Fibroblast of lung (primary cell): ENCODE measurements at regions not wholly inside any gene's neighbourhood (a gene's known extent, or its start where the extent isn't known, plus 50 kb on each side); places are given as distances from the start of the nearest gene placed in this dataset.
A peak's percentile ranks its signal among the peaks of the same experiment; 100 is the strongest.
"Not testable (repeated sequence)": the region's sequence is repeated elsewhere in the genome, so short reads cannot be mapped to it uniquely, and the experiment has no call there.

Experiments used
- DNase-seq, 2 donors: peaks; one replicate each; pipeline versions ENCODE4 v3.0.0 to v3.0.0-alpha.2; 2010; ENCODE audit warnings: low read depth in 2 of 2
- H2AFZ ChIP-seq: 2 replicates; pipeline ENCODE4 v1.5.1; 2012; ENCODE audit warnings: low read length, control low read depth, inconsistent platforms
- H3K27ac ChIP-seq: 2 replicates; pipeline ENCODE4 v1.5.1; 2011; ENCODE audit warnings: low read length, control low read depth; ENCODE audit not compliant: insufficient read depth
- H3K27me3 ChIP-seq: 2 replicates; pipeline ENCODE4 v1.5.1; 2011; ENCODE audit warnings: mild to moderate bottlenecking, low read length; ENCODE audit not compliant: control insufficient read depth, insufficient read depth
- H3K36me3 ChIP-seq: 2 replicates; pipeline ENCODE4 v1.5.1; 2011; ENCODE audit warnings: low read length; ENCODE audit not compliant: control insufficient read depth, insufficient read depth
- H3K4me1 ChIP-seq: 2 replicates; pipeline ENCODE4 v1.5.1; 2011; ENCODE audit warnings: low read length; ENCODE audit not compliant: control insufficient read depth, insufficient read depth; ENCODE audit errors: extremely low read depth
- H3K4me2 ChIP-seq: 2 replicates; pipeline ENCODE4 v1.5.1; 2011; ENCODE audit warnings: low read length, control low read depth; ENCODE audit not compliant: insufficient read depth; ENCODE audit errors: extremely low read depth
- H3K4me3 ChIP-seq, 4 experiments: fragments of 200-600 bp in 1 of 4; sonication (generic) in 1 of 4; replicated peaks in 1 of 4; 2 replicates each; pipeline ENCODE4 v1.5.1; 2011 to 2016; ENCODE audit warnings: low read length in 4 of 4, low read depth in 3 of 4, mild to moderate bottlenecking in 3 of 4, control low read depth in 2 of 4, inconsistent platforms in 1 of 4, mixed read lengths in 1 of 4; ENCODE audit not compliant: insufficient read depth in 1 of 4; ENCODE audit errors: control extremely low read depth in 1 of 4
- H3K79me2 ChIP-seq: 2 replicates; pipeline ENCODE4 v1.5.1; 2012; ENCODE audit warnings: mild to moderate bottlenecking, low read length, inconsistent platforms; ENCODE audit not compliant: control insufficient read depth, insufficient read depth
- H3K9ac ChIP-seq: 2 replicates; pipeline ENCODE4 v1.5.1; 2011; ENCODE audit warnings: mild to moderate bottlenecking, low read length, control low read depth; ENCODE audit not compliant: insufficient read depth
- H3K9me3 ChIP-seq: 2 replicates; pipeline ENCODE4 v1.5.1; 2012; ENCODE audit warnings: low read depth, low read length; ENCODE audit not compliant: control insufficient read depth, insufficient read depth
- H4K20me1 ChIP-seq: 2 replicates; pipeline ENCODE4 v1.5.1; 2011; ENCODE audit warnings: low read length; ENCODE audit not compliant: control insufficient read depth, insufficient read depth; ENCODE audit errors: extremely low read depth
- EZH2 ChIP-seq: IDR thresholded peaks from 2 replicates; pipeline ENCODE4 v1.5.1; 2012; ENCODE audit warnings: low read length, control low read depth, mild to moderate bottlenecking; ENCODE audit errors: missing control alignments
- TF ChIP-seq, protein P1 (sequence below), 2 donors: IDR thresholded peaks in 1 of 2; conservative IDR thresholded peaks in 1 of 2; 1 replicate in 1 of 2; 2 replicates in 1 of 2; pipeline ENCODE4 v1.5.1; 2011 to 2012; ENCODE audit warnings: low read length in 2 of 2, control low read depth in 1 of 2, inconsistent platforms in 1 of 2, low read depth in 1 of 2, mild to moderate bottlenecking in 1 of 2

DNA sequence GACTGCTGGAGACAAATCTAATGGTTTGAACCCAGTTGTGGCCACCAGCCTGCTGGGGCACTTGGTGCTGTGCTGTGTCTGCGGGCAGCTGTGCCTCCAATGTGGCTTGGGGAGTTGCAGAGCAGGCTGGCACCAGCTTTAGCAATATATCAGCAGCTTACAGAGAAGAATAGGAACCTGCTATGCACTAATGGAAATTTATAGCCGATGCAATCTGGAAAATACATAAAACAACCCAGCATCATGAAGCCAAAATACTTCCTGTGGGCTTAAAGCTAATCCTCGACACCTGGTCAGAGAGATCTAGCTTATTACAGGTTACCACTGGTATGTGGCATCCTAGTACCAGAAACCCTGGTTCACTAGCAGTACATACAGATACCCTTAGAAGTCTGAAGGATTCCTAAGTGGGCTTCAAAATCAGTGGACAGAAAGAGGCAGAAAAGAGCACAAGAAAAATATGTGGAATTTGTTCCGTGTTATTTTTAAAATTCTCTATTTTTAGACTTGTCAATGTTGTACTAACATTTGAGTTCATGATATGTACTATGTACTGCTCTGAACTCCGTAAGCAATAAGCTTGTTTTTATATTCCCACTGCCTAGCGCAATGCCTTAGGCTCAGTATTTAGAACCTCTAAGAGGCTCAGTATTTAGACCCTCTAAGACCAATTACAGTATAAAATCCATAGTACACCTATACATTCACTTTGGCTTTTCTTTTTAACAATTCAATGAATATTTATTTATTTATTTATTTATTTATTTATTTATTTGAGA lies 194.7 kb downstream of the UXS1 start:
- H3K4me2 ChIP-seq, result no peak overlapping the region
- H3K79me2 ChIP-seq, result no peaks in the 10 kb centered on the region
- H3K4me1 ChIP-seq, result no peaks in the 10 kb centered on the region
- H4K20me1 ChIP-seq, result no peaks in the 10 kb centered on the region
- no peaks in the 10 kb centered on the region for H3K27me3 ChIP-seq
- no peaks in the 10 kb centered on the region for H3K9me3 ChIP-seq
- TF ChIP-seq, protein P1, sequence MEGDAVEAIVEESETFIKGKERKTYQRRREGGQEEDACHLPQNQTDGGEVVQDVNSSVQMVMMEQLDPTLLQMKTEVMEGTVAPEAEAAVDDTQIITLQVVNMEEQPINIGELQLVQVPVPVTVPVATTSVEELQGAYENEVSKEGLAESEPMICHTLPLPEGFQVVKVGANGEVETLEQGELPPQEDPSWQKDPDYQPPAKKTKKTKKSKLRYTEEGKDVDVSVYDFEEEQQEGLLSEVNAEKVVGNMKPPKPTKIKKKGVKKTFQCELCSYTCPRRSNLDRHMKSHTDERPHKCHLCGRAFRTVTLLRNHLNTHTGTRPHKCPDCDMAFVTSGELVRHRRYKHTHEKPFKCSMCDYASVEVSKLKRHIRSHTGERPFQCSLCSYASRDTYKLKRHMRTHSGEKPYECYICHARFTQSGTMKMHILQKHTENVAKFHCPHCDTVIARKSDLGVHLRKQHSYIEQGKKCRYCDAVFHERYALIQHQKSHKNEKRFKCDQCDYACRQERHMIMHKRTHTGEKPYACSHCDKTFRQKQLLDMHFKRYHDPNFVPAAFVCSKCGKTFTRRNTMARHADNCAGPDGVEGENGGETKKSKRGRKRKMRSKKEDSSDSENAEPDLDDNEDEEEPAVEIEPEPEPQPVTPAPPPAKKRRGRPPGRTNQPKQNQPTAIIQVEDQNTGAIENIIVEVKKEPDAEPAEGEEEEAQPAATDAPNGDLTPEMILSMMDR (conservative IDR thresholded peaks at IDR 0.05 in 1 of 2, IDR thresholded peaks at IDR 0.05 in 1 of 2; ENCODE audit: low read depth in 1 of 2, low read length in 2 of 2), result no peak
- no peak for TF ChIP-seq EZH2
- H3K4me3 ChIP-seq, result no peak overlapping the region
- H2AFZ ChIP-seq, result no peak overlapping the region
- H3K9ac ChIP-seq, result no peak overlapping the region
- no peaks in the 10 kb centered on the region for H3K36me3 ChIP-seq
- DNase-seq, result no peak
- H3K27ac ChIP-seq, result no peak overlapping the region

DNA sequence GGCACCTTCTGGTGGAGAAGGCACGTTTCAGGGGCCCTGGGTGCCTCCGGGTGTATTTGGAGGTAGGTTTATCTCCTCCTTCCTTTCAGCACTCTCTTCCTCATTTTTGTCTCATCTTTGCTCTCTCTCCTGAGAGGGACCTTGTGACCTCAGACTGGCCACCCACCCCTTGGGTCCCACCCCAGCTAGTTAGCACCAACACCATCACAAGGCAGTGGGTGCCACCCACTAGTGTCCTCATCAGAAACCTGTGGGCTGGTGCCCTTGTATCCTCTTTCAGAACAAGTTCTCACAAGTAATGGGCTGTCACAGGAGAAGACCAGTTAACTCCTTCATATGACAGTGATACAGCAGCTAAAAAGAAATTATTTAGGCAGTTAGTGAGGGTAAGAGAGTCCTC lies 196.4 kb downstream of the UXS1 start:
- Histone ChIP-seq H3K4me3 (no peak overlapping the region), H3K9ac (no peak overlapping the region), H3K79me2 (no peaks in the 10 kb centered on the region), H3K36me3 (no peaks in the 10 kb centered on the region), H2AFZ (no peak overlapping the region), H3K9me3 (no peaks in the 10 kb centered on the region), H3K27ac (no peak overlapping the region), H3K27me3 (no peaks in the 10 kb centered on the region), H3K4me2 (no peak overlapping the region), H4K20me1 (no peaks in the 10 kb centered on the region), H3K4me1 (no peaks in the 10 kb centered on the region)
- TF ChIP-seq EZH2, result no peak
- TF ChIP-seq, protein P1 (conservative IDR thresholded peaks at IDR 0.05 in 1 of 2, IDR thresholded peaks at IDR 0.05 in 1 of 2; ENCODE audit: low read depth in 1 of 2, low read length in 2 of 2), result no peak
- DNase-seq, result no peak

DNA sequence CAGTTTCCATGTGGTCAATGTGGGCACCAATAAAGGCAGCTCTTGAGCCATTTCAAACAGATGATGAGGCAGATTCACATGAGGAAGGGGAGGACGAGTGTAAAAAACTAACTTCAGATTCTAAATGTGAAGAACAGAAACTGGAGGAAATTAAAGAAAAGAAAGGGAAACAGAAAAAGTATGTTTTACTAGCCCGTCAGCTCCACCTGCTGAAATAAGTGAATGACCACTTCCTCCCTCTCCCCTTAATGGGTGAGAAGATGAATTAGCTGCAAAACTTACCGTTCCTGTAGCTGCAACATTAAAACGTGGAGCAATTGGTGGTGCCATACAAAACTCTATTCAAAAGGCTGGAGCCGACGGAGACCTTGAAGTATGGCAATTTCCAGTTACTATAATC lies 203.5 kb downstream of the UXS1 start:
- Histone ChIP-seq H3K27ac (no peak overlapping the region), H3K27me3 (no peaks in the 10 kb centered on the region), H2AFZ (no peak overlapping the region), H3K9me3 (no peaks in the 10 kb centered on the region), H3K4me1 (no peaks in the 10 kb centered on the region), H3K79me2 (no peaks in the 10 kb centered on the region), H3K9ac (no peak overlapping the region), H3K36me3 (no peaks in the 10 kb centered on the region), H4K20me1 (no peaks in the 10 kb centered on the region), H3K4me3 (no peak overlapping the region), H3K4me2 (no peak overlapping the region)
- TF ChIP-seq EZH2, result no peak
- TF ChIP-seq, protein P1 (conservative IDR thresholded peaks at IDR 0.05 in 1 of 2, IDR thresholded peaks at IDR 0.05 in 1 of 2; ENCODE audit: low read depth in 1 of 2, low read length in 2 of 2), result no peak
- peak in 1 of 2 donors; percentile 6 for DNase-seq

DNA sequence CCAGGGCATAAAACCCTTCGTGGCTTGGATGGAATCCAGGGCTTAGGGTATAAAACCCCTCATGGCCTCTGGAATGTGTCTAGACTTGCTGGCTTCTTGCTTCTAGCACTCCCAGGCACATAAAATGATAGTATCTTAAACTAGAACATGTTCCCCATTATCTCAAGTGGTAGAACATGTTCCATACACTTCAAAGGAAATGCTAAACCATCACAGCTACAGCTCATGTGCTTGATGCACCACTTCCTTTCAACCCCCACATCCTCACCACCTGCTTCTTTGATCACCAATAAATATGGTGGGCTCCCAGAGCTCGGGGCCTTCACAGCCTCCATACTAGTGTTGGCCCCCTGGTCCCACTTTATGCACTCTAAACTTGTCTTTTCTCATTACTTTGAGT lies 204.3 kb downstream of the UXS1 start:
- H3K4me3 ChIP-seq, H3K4me2 ChIP-seq, H4K20me1 ChIP-seq, H3K79me2 ChIP-seq, H3K4me1 ChIP-seq, DNase-seq, H3K36me3 ChIP-seq, H3K27me3 ChIP-seq, H3K27ac ChIP-seq, H3K9me3 ChIP-seq, H3K9ac ChIP-seq, H2AFZ ChIP-seq: not testable (repeated sequence)
